HepG2 (cell line): ENCODE measurements at regions not wholly inside any gene's neighbourhood (a gene's known extent, or its start where the extent isn't known, plus 50 kb on each side); places are given as distances from the start of the nearest gene placed in this dataset.

ENCODE experiments used
- NFIB ChIP-seq: sonication (generic); formaldehyde crosslinking; IDR thresholded peaks from 2 replicates; pipeline ENCODE4 v1.9.0; 2021; ENCODE audit warnings: missing genetic modification reagents, mild to moderate bottlenecking, borderline replicate concordance
- SUZ12 ChIP-seq: fragments of 150-350 bp; IDR thresholded peaks from 2 replicates; pipeline ENCODE4 v1.6.1; 2014; ENCODE audit warnings: low read depth, low read length
- ZNF451 ChIP-seq: sonication (generic); formaldehyde crosslinking; IDR thresholded peaks from 2 replicates; pipeline ENCODE4 v1.5.0; 2020; ENCODE audit warnings: mild to moderate bottlenecking, missing genetic modification reagents
- TF ChIP-seq, protein P1 (sequence below), 2 experiments: fragments of 450-650 bp in 1 of 2; sonication (generic) in 1 of 2; formaldehyde crosslinking in 1 of 2; IDR thresholded peaks; 2 replicates each; pipeline versions ENCODE4 v1.6.1 to v1.8.0; 2016 to 2022; ENCODE audit warnings: antibody characterized with exemption in 1 of 2, mild to moderate bottlenecking in 1 of 2, missing genetic modification reagents in 1 of 2

DNA sequence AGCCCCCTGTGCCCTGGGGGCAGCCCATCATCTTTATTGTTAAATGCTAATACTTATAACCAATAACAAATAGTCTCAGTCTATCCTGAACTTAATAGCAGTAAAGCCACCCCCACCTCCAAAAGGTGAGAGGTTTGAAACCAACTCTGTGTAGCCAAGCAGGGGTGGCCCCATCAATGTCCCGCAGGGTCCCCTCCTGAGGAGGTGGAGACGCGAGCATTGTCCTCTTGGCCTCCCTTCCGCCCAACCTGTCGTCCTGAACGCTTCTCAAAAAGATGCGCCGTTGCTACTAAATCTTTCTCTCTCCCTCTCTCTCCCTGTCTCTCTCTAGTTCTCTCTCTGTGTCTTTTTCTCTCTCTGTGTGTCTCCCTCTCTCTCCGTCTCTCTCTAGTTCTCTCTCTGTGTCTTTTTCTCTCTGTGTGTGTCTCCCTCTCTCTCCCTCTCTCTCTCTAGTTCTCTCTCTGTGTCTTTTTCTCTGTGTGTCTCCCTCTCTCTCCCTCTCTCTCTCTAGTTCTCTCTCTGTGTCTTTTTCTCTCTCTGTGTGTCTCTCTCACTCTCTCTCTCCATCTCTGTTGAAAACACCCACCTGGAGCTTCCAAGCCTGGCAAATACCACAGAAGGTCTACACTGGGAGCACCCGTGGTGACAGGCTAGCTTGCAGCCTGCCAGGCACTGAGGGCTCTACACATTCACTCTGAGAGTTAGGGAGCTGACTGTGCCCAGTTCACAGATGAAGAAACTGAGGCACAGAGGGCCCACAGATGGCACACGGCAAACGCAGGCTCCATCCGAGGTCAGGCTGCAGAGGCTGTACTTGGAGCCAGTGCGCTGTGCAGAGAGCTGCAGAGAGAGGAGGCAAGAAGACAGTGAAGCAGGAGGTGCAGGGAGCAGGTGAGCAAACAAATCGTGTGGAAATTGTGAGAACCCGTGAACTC is 185.9 kb downstream of the C16orf95 start (continued):
- TF ChIP-seq, protein P1, sequence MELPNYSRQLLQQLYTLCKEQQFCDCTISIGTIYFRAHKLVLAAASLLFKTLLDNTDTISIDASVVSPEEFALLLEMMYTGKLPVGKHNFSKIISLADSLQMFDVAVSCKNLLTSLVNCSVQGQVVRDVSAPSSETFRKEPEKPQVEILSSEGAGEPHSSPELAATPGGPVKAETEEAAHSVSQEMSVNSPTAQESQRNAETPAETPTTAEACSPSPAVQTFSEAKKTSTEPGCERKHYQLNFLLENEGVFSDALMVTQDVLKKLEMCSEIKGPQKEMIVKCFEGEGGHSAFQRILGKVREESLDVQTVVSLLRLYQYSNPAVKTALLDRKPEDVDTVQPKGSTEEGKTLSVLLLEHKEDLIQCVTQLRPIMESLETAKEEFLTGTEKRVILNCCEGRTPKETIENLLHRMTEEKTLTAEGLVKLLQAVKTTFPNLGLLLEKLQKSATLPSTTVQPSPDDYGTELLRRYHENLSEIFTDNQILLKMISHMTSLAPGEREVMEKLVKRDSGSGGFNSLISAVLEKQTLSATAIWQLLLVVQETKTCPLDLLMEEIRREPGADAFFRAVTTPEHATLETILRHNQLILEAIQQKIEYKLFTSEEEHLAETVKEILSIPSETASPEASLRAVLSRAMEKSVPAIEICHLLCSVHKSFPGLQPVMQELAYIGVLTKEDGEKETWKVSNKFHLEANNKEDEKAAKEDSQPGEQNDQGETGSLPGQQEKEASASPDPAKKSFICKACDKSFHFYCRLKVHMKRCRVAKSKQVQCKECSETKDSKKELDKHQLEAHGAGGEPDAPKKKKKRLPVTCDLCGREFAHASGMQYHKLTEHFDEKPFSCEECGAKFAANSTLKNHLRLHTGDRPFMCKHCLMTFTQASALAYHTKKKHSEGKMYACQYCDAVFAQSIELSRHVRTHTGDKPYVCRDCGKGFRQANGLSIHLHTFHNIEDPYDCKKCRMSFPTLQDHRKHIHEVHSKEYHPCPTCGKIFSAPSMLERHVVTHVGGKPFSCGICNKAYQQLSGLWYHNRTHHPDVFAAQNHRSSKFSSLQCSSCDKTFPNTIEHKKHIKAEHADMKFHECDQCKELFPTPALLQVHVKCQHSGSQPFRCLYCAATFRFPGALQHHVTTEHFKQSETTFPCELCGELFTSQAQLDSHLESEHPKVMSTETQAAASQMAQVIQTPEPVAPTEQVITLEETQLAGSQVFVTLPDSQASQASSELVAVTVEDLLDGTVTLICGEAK (IDR thresholded peaks at IDR 0.05): no peak
- TF ChIP-seq, protein P1 (CRISPR knock-in tag; IDR thresholded peaks at IDR 0.05): no peak
- TF ChIP-seq NFIB (CRISPR knock-in tag) (no peak), SUZ12 (no peak), ZNF451 (CRISPR knock-in tag) (no peak)
